ENCODE measurements at regions not wholly inside any gene's neighbourhood (a gene's known extent, or its start where the extent isn't known, plus 50 kb on each side); places are given as distances from the start of the nearest gene placed in this dataset.

GRCh38 chr4:45345558-45345957 lies 619.2 kb upstream of the GNPDA2 start:
- H3K36me3 ChIP-seq (ENCODE audit: low read depth, low read length): no peaks in the 10 kb centered on the region
- no TSS peak for BruUV-seq (replicated peaks)
- no peaks in the 10 kb centered on the region for H3K79me2 ChIP-seq (ENCODE audit: low read length)
- H3K9me3 ChIP-seq (ENCODE audit: low read length): no peaks in the 10 kb centered on the region
- ATAC-seq: no peak
- no peak overlapping the region for H3K4me2 ChIP-seq (ENCODE audit: low read length)
- DNase-seq: no peak
- H3F3A ChIP-seq (ENCODE audit: low read length, unreplicated experiment): no peaks in the 10 kb centered on the region
- no peaks in the 10 kb centered on the region for H3K9me2 ChIP-seq (replicated peaks; ENCODE audit: low read length)
- no peak overlapping the region for H3K4me3 ChIP-seq (ENCODE audit: low read length)
- ChIA-PET POLR2A (ENCODE audit: unreplicated experiment) (no interaction called here), CTCF (no interaction called here)
- H2AFZ ChIP-seq (ENCODE audit: low read length): no peak overlapping the region
- H3K27ac ChIP-seq (ENCODE audit: low read length): no peak overlapping the region
- intact Hi-C loops (cut with micrococcal nuclease): no loop called here
- no peak for TF ChIP-seq EZH2phosphoT487 (IDR thresholded peaks at IDR 0.05; ENCODE audit: borderline replicate concordance, low read length)
- TF ChIP-seq EZH2 (IDR thresholded peaks at IDR 0.05; ENCODE audit: low read length, unreplicated experiment): no peak
- H3K27me3 ChIP-seq (ENCODE audit: low read length): no peaks in the 10 kb centered on the region
- H4K20me1 ChIP-seq (ENCODE audit: low read length): no peaks in the 10 kb centered on the region
- no peak overlapping the region for H3K9ac ChIP-seq (ENCODE audit: low read length)
- H3K4me1 ChIP-seq (ENCODE audit: insufficient read depth, low read length): peaks cover 3% of the 10 kb centered on the region; the same call in 1 of the 2 replicates

DNA sequence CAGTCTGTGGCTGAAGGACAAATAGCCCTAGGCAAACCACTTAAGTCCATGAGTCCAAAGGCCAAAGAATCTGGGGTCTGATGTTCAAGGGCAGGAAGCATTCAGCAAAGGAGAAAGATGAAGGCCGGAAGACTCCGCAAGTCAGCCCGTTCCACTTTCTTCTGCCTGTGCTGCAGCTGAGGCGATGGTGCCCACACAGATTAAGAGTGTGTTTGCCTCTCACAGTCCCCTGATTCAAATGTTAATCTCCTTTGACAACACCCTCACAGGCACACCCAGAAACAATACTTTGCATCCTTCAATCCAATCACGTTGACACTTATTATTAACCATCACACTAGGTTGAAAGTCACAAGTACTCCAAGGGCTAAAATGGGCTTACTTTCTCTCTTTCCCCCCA lies 605.4 kb upstream of the GNPDA2 start:
- no peaks in the 10 kb centered on the region for H4K20me1 ChIP-seq (ENCODE audit: low read length)
- H3K9ac ChIP-seq (ENCODE audit: low read length): no peak overlapping the region
- ChIA-PET POLR2A (ENCODE audit: unreplicated experiment) (no interaction called here), CTCF (no interaction called here)
- BruUV-seq (replicated peaks): no TSS peak
- H2AFZ ChIP-seq (ENCODE audit: low read length): no peak overlapping the region
- no peaks in the 10 kb centered on the region for H3K4me1 ChIP-seq (ENCODE audit: insufficient read depth, low read length)
- DNase-seq (no peak), ATAC-seq (no peak)
- no peaks in the 10 kb centered on the region for H3K36me3 ChIP-seq (ENCODE audit: low read depth, low read length)
- H3K79me2 ChIP-seq (ENCODE audit: low read length): no peaks in the 10 kb centered on the region
- H3K9me2 ChIP-seq (replicated peaks; ENCODE audit: low read length): no peaks in the 10 kb centered on the region
- no peak overlapping the region for H3K27ac ChIP-seq (ENCODE audit: low read length)
- H3F3A ChIP-seq (ENCODE audit: low read length, unreplicated experiment): no peaks in the 10 kb centered on the region
- intact Hi-C loops (cut with micrococcal nuclease): loop anchor here (5.0 kb wide), 1 partner anchor 405 kb away; no protein-coding TSS in a partner anchor
- H3K4me3 ChIP-seq (ENCODE audit: low read length): no peak overlapping the region
- H3K27me3 ChIP-seq (ENCODE audit: low read length): no peaks in the 10 kb centered on the region
- H3K9me3 ChIP-seq (ENCODE audit: low read length): no peaks in the 10 kb centered on the region
- TF ChIP-seq EZH2phosphoT487 (IDR thresholded peaks at IDR 0.05; ENCODE audit: borderline replicate concordance, low read length) (no peak), EZH2 (IDR thresholded peaks at IDR 0.05; ENCODE audit: low read length, unreplicated experiment) (no peak)
- TF ChIP-seq, protein P1, sequence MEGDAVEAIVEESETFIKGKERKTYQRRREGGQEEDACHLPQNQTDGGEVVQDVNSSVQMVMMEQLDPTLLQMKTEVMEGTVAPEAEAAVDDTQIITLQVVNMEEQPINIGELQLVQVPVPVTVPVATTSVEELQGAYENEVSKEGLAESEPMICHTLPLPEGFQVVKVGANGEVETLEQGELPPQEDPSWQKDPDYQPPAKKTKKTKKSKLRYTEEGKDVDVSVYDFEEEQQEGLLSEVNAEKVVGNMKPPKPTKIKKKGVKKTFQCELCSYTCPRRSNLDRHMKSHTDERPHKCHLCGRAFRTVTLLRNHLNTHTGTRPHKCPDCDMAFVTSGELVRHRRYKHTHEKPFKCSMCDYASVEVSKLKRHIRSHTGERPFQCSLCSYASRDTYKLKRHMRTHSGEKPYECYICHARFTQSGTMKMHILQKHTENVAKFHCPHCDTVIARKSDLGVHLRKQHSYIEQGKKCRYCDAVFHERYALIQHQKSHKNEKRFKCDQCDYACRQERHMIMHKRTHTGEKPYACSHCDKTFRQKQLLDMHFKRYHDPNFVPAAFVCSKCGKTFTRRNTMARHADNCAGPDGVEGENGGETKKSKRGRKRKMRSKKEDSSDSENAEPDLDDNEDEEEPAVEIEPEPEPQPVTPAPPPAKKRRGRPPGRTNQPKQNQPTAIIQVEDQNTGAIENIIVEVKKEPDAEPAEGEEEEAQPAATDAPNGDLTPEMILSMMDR (conservative IDR thresholded peaks at IDR 0.05; ENCODE audit: low read depth, low read length): no peak
- H3K4me2 ChIP-seq (ENCODE audit: low read length): no peak overlapping the region

- TF ChIP-seq, protein P1 (conservative IDR thresholded peaks at IDR 0.05; ENCODE audit: low read depth, low read length): no peak
- no peak for TF ChIP-seq EZH2phosphoT487 (IDR thresholded peaks at IDR 0.05; ENCODE audit: borderline replicate concordance, low read length)
- no peak for TF ChIP-seq EZH2 (IDR thresholded peaks at IDR 0.05; ENCODE audit: low read length, unreplicated experiment)
- H3K4me3 ChIP-seq (ENCODE audit: low read length): no peak overlapping the region
- no peaks in the 10 kb centered on the region for H3K4me1 ChIP-seq (ENCODE audit: insufficient read depth, low read length)
- ATAC-seq (no peak), DNase-seq (no peak)
- H3K79me2 ChIP-seq (ENCODE audit: low read length): no peaks in the 10 kb centered on the region
- H3K27me3 ChIP-seq (ENCODE audit: low read length): no peaks in the 10 kb centered on the region
- H3F3A ChIP-seq (ENCODE audit: low read length, unreplicated experiment): no peaks in the 10 kb centered on the region
- ChIA-PET POLR2A (ENCODE audit: unreplicated experiment) (no interaction called here), CTCF (no interaction called here)
- H3K36me3 ChIP-seq (ENCODE audit: low read depth, low read length): no peaks in the 10 kb centered on the region
- no peaks in the 10 kb centered on the region for H3K9me3 ChIP-seq (ENCODE audit: low read length)
- no peak overlapping the region for H2AFZ ChIP-seq (ENCODE audit: low read length)
- no peak overlapping the region for H3K4me2 ChIP-seq (ENCODE audit: low read length)
- H3K9ac ChIP-seq (ENCODE audit: low read length): no peak overlapping the region
- BruUV-seq (replicated peaks): no TSS peak
- H3K27ac ChIP-seq (ENCODE audit: low read length): no peak overlapping the region
- H4K20me1 ChIP-seq (ENCODE audit: low read length): no peaks in the 10 kb centered on the region
- H3K9me2 ChIP-seq (replicated peaks; ENCODE audit: low read length): no peaks in the 10 kb centered on the region
- intact Hi-C loops (cut with micrococcal nuclease): no loop called here
These were observed 601.2 kb upstream of the GNPDA2 start for GRCh38 chr4:45327544-45327943.
